Vagina (tissue), 2 donors: ENCODE measurements at regions not wholly inside any gene's neighbourhood (a gene's known extent, or its start where the extent isn't known, plus 50 kb on each side); places are given as distances from the start of the nearest gene placed in this dataset.

Experiments
- POLR2A ChIP-seq, 2 donors: fragments of 450-650 bp; IDR thresholded peaks; one replicate each; pipeline ENCODE4 v1.6.1; 2017; ENCODE audit warnings: antibody characterized with exemption in 2 of 2, mild to moderate bottlenecking in 2 of 2, moderate library complexity in 2 of 2
- TF ChIP-seq, protein P1 (sequence below), 3 experiments: fragments of 450-650 bp in 2 of 3; fragments of 200-600 bp in 1 of 3; sonication (generic) in 1 of 3; IDR thresholded peaks; one replicate each; pipeline ENCODE4 v1.5.1; 2017 to 2019; ENCODE audit warnings: antibody characterized with exemption in 3 of 3, mild to moderate bottlenecking in 2 of 3, moderate library complexity in 2 of 3

DNA sequence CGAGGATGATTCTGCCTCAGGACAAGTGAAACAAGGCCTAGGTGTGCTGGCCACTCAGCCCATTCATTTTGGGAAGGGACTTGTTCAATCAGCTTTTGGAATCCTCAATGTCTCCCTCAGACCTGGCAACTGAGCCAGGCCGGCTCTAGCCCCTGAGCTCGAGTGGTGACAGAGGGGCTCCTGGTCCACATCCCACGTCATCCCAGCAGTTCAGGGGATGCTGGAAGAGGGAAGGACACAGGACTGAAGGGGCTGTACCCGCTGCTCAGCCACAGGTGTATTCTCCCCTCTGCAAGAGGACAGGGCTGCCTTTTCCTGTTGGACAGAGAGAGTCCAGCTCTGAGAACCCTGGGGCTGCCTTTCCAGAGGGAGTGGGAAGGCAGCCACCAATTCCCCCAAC is 244.6 kb upstream of the SFSWAP start:
- TF ChIP-seq, protein P1, sequence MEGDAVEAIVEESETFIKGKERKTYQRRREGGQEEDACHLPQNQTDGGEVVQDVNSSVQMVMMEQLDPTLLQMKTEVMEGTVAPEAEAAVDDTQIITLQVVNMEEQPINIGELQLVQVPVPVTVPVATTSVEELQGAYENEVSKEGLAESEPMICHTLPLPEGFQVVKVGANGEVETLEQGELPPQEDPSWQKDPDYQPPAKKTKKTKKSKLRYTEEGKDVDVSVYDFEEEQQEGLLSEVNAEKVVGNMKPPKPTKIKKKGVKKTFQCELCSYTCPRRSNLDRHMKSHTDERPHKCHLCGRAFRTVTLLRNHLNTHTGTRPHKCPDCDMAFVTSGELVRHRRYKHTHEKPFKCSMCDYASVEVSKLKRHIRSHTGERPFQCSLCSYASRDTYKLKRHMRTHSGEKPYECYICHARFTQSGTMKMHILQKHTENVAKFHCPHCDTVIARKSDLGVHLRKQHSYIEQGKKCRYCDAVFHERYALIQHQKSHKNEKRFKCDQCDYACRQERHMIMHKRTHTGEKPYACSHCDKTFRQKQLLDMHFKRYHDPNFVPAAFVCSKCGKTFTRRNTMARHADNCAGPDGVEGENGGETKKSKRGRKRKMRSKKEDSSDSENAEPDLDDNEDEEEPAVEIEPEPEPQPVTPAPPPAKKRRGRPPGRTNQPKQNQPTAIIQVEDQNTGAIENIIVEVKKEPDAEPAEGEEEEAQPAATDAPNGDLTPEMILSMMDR (IDR thresholded peaks at IDR 0.05): no peak
- no peak for TF ChIP-seq POLR2A (IDR thresholded peaks at IDR 0.05)
